HG03565 (cell line): ENCODE measurements at regions not wholly inside any gene's neighbourhood (a gene's known extent, or its start where the extent isn't known, plus 50 kb on each side); places are given as distances from the start of the nearest gene placed in this dataset.
"Not testable (repeated sequence)": the region's sequence is repeated elsewhere in the genome, so short reads cannot be mapped to it uniquely, and the experiment has no call there.

Experiments used
- ATAC-seq: cut with Tn5 transposase; IDR thresholded peaks from one replicate; pipeline ENCODE4 v1.9.1; 2021; ENCODE audit warnings: mild to moderate bottlenecking, moderate library complexity; ENCODE audit not compliant: unreplicated experiment

GRCh38 chr11:42925916-42926315, 385.9 kb upstream of the API5 start:
- ATAC-seq, result no peak

GRCh38 chr11:42947405-42947804, 364.4 kb upstream of the API5 start:
- ATAC-seq, result no peak

GRCh38 chr11:42949738-42950376, 361.9 kb upstream of the API5 start:
- not testable (repeated sequence) for ATAC-seq

GRCh38 chr11:42951266-42951665, 360.5 kb upstream of the API5 start:
- ATAC-seq, result no peak

DNA sequence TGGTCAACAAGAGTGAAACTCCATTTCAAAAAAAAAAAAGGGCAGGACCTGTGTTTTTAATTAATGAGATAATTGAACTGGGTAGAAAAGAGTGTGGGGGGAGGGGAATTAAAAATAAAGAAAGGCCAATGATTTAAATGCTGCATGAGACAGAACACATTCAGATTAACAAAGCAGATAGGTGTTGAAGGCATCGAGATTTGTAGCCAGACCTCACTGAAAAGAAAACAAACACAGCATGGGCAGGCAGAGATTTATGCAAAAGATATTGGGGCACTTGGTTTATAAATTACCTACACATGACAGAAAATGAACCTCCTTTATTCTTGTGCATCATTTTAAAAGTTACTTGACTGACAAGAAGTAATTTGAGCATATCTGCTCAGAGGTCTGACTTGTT, 354.0 kb upstream of the API5 start:
- no peak for ATAC-seq

DNA sequence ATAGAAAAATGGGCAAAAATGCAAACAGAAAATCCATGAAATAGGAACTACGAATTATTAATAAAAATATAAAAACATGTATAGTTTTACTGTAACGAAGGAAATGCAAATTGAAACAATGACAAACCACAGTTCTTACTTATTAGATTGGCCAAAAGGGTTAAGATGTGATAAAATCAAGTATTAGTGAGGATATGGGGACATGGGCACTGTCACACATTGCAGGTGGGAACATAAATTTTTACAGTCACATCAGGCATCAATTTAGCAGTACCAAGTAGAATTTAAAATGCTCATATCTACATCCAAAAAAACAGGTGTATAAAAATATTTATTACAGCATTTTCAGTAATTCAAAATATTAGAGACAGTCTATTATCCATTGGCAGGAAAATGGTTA, 353.2 kb upstream of the API5 start:
- ATAC-seq, result no peak

DNA sequence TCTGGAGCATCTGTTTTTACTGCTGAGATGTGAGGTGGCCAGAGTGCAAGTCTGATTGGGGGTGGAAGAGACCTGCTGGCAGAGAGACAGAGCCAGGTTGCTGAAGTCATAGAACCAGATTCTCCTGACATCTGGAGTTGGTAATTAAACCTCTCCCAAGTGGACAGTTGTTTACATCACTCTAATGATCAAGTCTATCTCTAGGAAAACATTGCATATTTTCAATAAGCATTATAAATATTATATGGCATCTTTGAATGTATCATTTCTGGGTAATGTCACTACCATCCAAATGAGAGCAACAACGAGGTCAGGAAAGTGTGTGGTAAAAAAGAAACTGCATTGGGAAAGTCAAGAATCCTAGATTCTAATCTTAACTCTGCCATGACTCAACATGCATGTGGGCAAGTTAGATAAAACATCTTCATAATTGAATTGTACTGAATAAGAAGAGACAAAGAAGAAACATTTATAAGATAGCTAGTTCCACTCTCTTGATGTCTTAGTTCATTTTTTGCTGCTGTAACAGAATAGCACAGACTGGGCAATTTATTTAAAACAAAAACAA, 351.2 kb upstream of the API5 start:
- no peak for ATAC-seq

- ATAC-seq, result no peak
These were observed 344.1 kb upstream of the API5 start for GRCh38 chr11:42967653-42968052.

DNA sequence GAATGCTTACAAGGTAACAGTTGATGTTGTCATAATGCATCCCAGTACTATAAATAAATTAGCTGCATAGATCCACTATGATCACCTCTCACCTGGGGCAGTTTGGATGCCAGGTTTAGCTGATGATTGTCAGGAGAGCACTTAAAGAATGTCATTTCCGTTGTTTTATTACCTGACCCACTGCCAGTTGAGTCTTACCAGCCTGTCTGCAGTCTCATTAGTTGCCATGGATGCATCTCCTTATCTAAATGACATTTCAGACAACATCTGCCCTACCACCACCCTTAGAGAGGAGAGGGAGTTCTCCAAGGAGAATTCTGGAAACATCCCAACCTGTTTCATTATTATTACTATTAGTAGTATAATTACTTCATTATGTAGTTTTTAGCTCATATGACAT, 339.1 kb upstream of the API5 start:
- ATAC-seq, result no peak

- ATAC-seq, result no peak
These were observed 337.2 kb upstream of the API5 start for GRCh38 chr11:42974510-42975179.

- ATAC-seq, result no peak
These were observed 336.6 kb upstream of the API5 start for GRCh38 chr11:42975180-42975529.

DNA sequence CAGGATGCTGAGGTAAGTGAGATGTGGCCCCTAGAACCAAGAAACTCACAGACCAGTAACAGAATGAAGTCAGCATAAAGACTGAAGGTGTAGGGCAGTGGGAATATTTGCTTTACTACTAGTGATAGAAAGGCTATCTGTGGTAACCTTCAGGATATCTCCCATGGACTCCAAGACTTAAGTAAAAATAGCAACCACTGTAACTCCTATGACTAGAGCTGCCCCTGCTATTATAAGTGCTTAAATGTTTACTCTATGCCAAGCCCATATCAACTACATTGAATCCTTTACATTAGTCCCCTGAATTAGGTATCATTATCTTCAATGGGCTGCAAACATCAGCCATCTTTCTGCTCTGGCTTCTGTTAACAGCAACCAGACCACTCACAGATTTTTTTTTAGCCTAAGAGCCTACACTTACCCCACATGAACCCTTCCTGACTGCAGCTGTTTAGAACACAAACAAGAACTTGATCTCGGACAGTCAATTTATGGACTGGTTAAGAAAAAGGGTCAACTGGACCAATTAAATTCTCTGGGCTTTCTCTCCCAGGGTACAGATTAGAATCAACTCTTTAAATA, 335.1 kb upstream of the API5 start:
- no peak for ATAC-seq

DNA sequence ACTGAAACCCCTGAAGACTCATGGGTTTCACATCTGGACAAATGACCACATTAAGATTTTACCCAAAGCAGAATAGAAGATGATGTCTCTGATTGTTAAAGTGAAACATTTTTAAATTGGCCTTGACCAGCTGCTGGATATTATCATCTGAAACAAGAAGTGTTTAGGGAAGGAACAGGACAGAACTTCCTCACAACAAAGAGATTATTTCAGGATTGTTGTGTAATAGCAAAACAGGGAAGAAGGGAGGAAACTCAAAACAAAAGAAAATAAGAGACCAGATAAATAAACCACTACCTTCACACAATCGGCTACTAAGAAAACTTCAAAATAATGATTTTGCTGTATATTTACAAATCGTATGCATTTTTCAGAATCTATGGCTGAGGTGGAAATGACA, 319.2 kb upstream of the API5 start:
- ATAC-seq, result no peak

GRCh38 chr11:42996421-42997307, 315.1 kb upstream of the API5 start:
- ATAC-seq, result no peak

- ATAC-seq, result not testable (repeated sequence)
These were observed 306.9 kb upstream of the API5 start for GRCh38 chr11:43004879-43005278.

GRCh38 chr11:43010042-43010441, 301.8 kb upstream of the API5 start:
- no peak for ATAC-seq

DNA sequence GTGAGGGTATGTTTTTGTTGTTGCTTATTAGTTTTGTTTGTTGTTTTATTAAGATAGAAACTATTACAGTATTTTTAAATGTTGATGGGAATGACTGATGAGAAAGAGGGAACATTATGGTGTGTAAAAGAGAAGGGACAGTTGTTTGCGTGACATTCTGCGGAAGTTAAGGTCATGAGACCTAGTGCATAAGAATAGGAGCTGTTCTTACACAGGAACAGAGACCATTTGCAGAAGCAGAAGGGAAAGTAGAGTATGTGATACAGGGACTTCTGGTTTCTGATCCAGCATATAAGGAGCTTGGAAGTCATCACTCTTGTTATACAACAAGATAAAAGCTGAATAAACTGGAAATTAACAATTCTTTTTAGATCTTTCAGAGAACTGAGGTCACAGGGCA, 299.2 kb upstream of the API5 start:
- ATAC-seq, result no peak

DNA sequence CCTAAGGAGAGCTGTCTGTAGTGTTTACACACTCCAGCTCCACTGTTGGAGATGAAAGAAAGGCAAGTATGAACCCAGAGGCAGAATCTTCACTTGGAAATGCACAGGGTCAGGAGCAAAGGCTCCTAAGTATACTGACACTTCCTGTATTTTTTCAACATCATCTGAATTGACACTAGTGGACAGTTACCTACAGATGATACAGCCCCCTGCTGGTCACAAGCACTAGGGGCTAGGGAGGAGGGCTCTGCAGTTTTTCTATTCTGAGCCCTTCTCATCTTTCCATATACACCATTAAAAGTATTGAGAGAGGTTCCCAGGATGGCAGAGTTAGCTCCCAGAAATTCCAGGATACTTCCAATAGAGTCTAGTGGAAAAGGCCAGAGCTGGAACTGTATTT, 290.3 kb upstream of the API5 start:
- ATAC-seq, result peak; percentile 60

DNA sequence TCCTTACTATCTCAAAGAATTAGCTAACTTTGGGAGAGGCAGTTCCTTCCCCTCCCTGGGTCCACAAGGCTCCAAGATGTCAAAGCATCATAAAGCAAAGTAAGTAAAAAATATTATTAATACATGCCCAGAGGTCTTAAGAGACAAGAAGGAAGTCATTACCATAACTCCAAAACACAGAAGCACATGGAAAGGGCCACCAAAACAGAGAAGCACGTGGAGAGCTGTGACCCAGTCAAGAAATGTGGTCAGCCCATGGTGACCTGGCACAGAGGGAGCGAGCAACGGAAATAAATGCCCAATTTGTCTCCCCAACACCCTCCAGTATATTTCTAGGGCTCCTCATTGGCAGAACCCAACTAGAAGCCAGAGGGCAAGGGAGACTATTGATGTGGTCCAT, 277.5 kb upstream of the API5 start:
- no peak for ATAC-seq

DNA sequence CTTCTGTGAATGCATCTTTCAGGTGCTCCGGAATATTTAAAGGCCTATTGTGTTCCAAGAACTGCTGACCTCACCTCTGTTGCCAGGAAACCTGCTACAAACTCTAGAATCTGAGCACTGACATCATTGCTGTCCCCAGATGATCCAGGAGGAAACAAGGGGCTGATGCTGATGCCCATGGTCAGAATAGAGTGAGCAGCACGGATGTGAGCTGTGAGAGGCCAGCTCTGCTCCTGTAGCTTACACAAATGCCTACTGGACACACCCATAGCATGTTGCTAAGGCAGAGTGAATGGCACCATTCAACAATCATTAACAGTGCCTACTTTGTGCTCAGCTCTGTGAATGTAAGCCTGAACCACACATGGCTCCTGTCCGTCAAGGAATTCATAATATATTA, 276.7 kb upstream of the API5 start:
- ATAC-seq, result no peak
